NB4 (cell line): ENCODE measurements at regions not wholly inside any gene's neighbourhood (a gene's known extent, or its start where the extent isn't known, plus 50 kb on each side); places are given as distances from the start of the nearest gene placed in this dataset.

Source experiments
- DNase-seq: peaks from one replicate; pipeline ENCODE4 v3.0.0; 2010; ENCODE audit warnings: low read depth
- H3K4me3 ChIP-seq: one replicate; pipeline ENCODE4 v1.5.1; 2011; ENCODE audit warnings: mild to moderate bottlenecking, low read depth, low read length, moderate library complexity
- MAX ChIP-seq: IDR thresholded peaks from 2 replicates; pipeline ENCODE4 v1.6.1; 2011; ENCODE audit warnings: low read depth, low read length
- MYC ChIP-seq: IDR thresholded peaks from 2 replicates; pipeline ENCODE4 v1.6.1; 2011; ENCODE audit warnings: low read depth, low read length
- POLR2A ChIP-seq: IDR thresholded peaks from 2 replicates; pipeline ENCODE4 v1.6.1; 2011; ENCODE audit warnings: mild to moderate bottlenecking; ENCODE audit not compliant: insufficient read length; ENCODE audit errors: extremely low read depth
- TF ChIP-seq, protein P1 (sequence below): IDR thresholded peaks from one replicate; pipeline ENCODE4 v1.5.1; 2012; ENCODE audit warnings: low read depth, low read length

DNA sequence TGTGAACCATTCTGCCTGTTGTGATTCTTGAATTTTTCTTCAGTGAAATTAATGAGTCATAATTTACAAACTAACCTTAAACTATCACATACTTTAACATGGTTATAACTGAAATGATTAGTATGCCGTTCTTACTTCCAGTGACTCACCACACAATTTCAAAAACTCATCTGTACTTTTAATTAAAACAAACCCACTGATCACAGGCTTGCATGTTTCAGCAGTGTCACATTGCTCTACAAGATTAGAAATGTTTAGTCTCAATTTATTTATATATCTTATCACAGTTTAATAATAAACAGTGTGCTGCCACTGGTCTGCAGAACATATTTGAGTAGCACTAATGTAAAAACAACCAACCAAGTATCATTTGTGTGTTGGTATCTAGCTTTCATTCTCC, 2227.9 kb upstream of the PCDH20 start:
- TF ChIP-seq MYC (no peak), POLR2A (no peak), MAX (no peak)
- TF ChIP-seq, protein P1, sequence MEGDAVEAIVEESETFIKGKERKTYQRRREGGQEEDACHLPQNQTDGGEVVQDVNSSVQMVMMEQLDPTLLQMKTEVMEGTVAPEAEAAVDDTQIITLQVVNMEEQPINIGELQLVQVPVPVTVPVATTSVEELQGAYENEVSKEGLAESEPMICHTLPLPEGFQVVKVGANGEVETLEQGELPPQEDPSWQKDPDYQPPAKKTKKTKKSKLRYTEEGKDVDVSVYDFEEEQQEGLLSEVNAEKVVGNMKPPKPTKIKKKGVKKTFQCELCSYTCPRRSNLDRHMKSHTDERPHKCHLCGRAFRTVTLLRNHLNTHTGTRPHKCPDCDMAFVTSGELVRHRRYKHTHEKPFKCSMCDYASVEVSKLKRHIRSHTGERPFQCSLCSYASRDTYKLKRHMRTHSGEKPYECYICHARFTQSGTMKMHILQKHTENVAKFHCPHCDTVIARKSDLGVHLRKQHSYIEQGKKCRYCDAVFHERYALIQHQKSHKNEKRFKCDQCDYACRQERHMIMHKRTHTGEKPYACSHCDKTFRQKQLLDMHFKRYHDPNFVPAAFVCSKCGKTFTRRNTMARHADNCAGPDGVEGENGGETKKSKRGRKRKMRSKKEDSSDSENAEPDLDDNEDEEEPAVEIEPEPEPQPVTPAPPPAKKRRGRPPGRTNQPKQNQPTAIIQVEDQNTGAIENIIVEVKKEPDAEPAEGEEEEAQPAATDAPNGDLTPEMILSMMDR = no peak
- H3K4me3 ChIP-seq = no peak overlapping the region
- no peak for DNase-seq

- H3K4me3 ChIP-seq = no peak overlapping the region
- no peak for DNase-seq
- TF ChIP-seq POLR2A (no peak), MYC (no peak), MAX (no peak)
- TF ChIP-seq, protein P1 = no peak
Observed at GRCh38 chr13:63636316-63636993, 2220.8 kb upstream of the PCDH20 start.

DNA sequence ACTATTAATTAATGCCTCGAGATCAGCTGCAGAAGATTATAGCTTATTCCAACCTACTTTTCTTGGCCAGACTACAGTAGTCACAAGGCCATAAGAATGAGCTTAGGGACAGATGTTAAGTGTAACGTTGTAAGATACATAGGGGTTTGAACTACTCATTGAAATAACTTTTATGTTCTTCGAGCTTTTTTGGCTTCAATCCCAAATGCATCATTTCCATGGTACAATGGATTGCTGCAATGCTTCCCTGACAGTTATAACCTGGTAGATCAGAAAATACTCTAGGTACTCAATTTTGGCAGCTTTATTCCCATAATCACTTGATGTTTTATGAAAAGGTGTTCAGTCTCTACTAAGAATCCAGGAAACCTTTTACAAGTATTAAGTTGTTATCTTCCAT, 2216.7 kb upstream of the PCDH20 start:
- no peak overlapping the region for H3K4me3 ChIP-seq
- TF ChIP-seq, protein P1 = no peak
- DNase-seq = no peak

DNA sequence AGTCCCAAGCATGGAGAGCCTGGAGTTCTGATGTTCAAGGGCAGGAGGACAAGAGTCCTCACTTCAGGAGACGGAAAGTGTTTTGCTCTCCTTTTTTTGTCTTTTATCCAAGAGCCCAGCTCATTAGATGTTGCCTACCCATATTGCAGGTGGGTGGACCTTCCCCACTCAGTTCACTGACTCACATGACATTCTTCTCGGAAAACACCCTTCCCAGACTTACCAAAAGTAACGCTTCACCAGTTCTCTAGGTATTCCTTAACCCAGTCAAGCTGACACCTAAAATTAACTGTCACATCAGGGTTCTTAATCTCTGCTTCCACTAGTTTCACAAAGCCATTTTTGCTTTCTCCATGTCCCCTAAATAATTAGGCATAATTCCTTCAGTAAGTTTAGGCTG, 2215.4 kb upstream of the PCDH20 start:
- TF ChIP-seq POLR2A (no peak), MAX (no peak), MYC (no peak)
- TF ChIP-seq, protein P1 = no peak
- no peak overlapping the region for H3K4me3 ChIP-seq
- DNase-seq = no peak

DNA sequence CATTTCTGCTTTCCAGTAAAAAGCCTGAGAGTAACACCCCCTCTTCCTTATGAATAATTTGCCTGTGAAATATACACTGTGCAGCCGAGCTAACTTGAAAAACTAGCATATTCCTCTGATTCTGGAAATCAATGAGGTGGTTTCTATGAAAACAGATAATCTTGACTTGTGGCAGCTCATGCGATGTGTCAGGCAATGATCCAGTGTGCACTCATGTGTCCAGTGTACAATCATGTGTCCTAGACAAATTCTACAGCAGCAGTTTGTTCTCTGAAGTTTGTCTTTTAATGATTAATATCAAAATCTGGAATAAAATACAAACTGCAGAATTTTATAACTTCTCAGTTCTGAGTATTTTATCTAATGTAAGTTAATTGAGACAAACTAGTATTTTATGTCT, 2213.9 kb upstream of the PCDH20 start:
- TF ChIP-seq, protein P1 = no peak
- TF ChIP-seq MYC (no peak), MAX (no peak), POLR2A (no peak)
- DNase-seq = no peak
- H3K4me3 ChIP-seq = no peak overlapping the region

GRCh38 chr13:63628310-63628709, 2212.7 kb upstream of the PCDH20 start:
- no peak for DNase-seq
- TF ChIP-seq MYC (no peak), MAX (no peak), POLR2A (no peak)
- TF ChIP-seq, protein P1 = no peak

More at GRCh38 chr13:63628310-63628709, 2212.7 kb upstream of the PCDH20 start:
- H3K4me3 ChIP-seq = no peak overlapping the region
